B cell (primary cell): ENCODE measurements at regions not wholly inside any gene's neighbourhood (a gene's known extent, or its start where the extent isn't known, plus 50 kb on each side); places are given as distances from the start of the nearest gene placed in this dataset.

Experiments
- ATAC-seq: fragments of 200-7000 bp; cut with Tn5 transposase; one replicate; pipeline ENCODE4 v1.10.0; 2021; ENCODE audit warnings: low read depth, mild to moderate bottlenecking, moderate number of reproducible peaks, moderate library complexity
- CTCF ChIA-PET: fragments of 350-600 bp; sonication (Branson Sonifier 250); formaldehyde crosslinking; loops from one replicate; lab custom pipeline; 2021; ENCODE audit warnings: antibody characterized with exemption, inconsistent platforms; lab: Charles Lee
- POLR2A ChIA-PET: fragments of 350-600 bp; sonication (Branson Sonifier 250); formaldehyde crosslinking; loops from one replicate; lab custom pipeline; 2021; ENCODE audit warnings: antibody characterized with exemption; lab: Charles Lee
- DNase-seq: peaks from one replicate; pipeline ENCODE4 v3.0.0; 2013
- H2AFZ ChIP-seq: 2 replicates; pipeline ENCODE4 v1.6.1; 2012; ENCODE audit warnings: mild to moderate bottlenecking, low read depth, low read length; ENCODE audit not compliant: insufficient read depth, poor library complexity, severe bottlenecking
- H3K27ac ChIP-seq, 2 donors: 1 replicate in 1 of 2; 2 replicates in 1 of 2; pipeline ENCODE4 v1.5.1; 2012 to 2013; ENCODE audit warnings: low read length in 2 of 2, mild to moderate bottlenecking in 2 of 2, moderate library complexity in 1 of 2
- H3K27me3 ChIP-seq, 4 experiments: fragments of 200-600 bp in 1 of 4; sonication (generic) in 1 of 4; replicated peaks in 1 of 4; 1 replicate in 2 of 4; 2 replicates in 2 of 4; pipeline versions ENCODE4 v1.6.1 to v1.7.0; 2013 to 2016; ENCODE audit warnings: low read length in 3 of 4, mild to moderate bottlenecking in 2 of 4, mixed read lengths in 1 of 4, moderate library complexity in 1 of 4; ENCODE audit not compliant: insufficient read depth in 4 of 4, control insufficient read depth in 3 of 4; ENCODE audit errors: control extremely low read depth in 1 of 4
- H3K36me3 ChIP-seq, 2 experiments: replicated peaks in 1 of 2; 1 replicate in 1 of 2; 2 replicates in 1 of 2; pipeline versions ENCODE4 v1.6.1 to v1.7.1; 2013; ENCODE audit warnings: low read length in 1 of 2; ENCODE audit not compliant: insufficient read depth in 2 of 2, control insufficient read depth in 1 of 2; ENCODE audit errors: control extremely low read depth in 1 of 2, extremely low read depth in 1 of 2
- H3K4me1 ChIP-seq, 2 donors: fragments of 200-600 bp in 1 of 2; sonication (generic) in 1 of 2; 1 replicate in 1 of 2; 2 replicates in 1 of 2; pipeline versions ENCODE4 v1.5.1 to v1.6.1; 2013 to 2017; ENCODE audit warnings: low read length in 2 of 2; ENCODE audit not compliant: control insufficient read depth in 2 of 2, insufficient read depth in 2 of 2
- H3K4me2 ChIP-seq: replicated peaks from 2 replicates; pipeline ENCODE3; 2012; ENCODE audit warnings: mild to moderate bottlenecking, low read depth, low read length; ENCODE audit not compliant: poor library complexity, severe bottlenecking
- H3K4me3 ChIP-seq, 5 experiments: fragments of 200-600 bp in 1 of 5; sonication (generic) in 1 of 5; 1 replicate in 3 of 5; 2 replicates in 2 of 5; pipeline versions ENCODE4 v1.5.1 to v1.7.0; 2011 to 2016; ENCODE audit warnings: low read length in 4 of 5, mild to moderate bottlenecking in 4 of 5, low read depth in 2 of 5, control low read depth in 1 of 5, moderate library complexity in 1 of 5; ENCODE audit not compliant: insufficient read depth in 1 of 5; ENCODE audit errors: control extremely low read depth in 1 of 5, extremely low read depth in 1 of 5
- H3K79me2 ChIP-seq: fragments of 200-600 bp; sonication (generic); one replicate; pipeline ENCODE4 v1.6.0; 2016; ENCODE audit warnings: low read length; ENCODE audit not compliant: control insufficient read depth, insufficient read depth
- H3K9ac ChIP-seq: fragments of 200-600 bp; sonication (generic); 2 replicates; pipeline ENCODE4 v1.6.1; 2017; ENCODE audit warnings: mild to moderate bottlenecking, low read length, moderate library complexity
- H3K9me3 ChIP-seq, 3 donors: one replicate each; pipeline versions ENCODE4 v1.6.1 to v1.7.1; 2013; ENCODE audit warnings: low read length in 2 of 3; ENCODE audit not compliant: control insufficient read depth in 2 of 3, insufficient read depth in 1 of 3; ENCODE audit errors: control extremely low read depth in 1 of 3
- H4K20me1 ChIP-seq: 2 replicates; pipeline ENCODE4 v1.6.0; 2012; ENCODE audit warnings: mild to moderate bottlenecking, low read length; ENCODE audit not compliant: insufficient read depth, control insufficient read depth, poor library complexity, severe bottlenecking
- H3K27ac Mint-ChIP-seq: one replicate; pipeline ENCODE4 v1.8.0; 2021; ENCODE audit warnings: mixed read lengths
- H3K27me3 Mint-ChIP-seq: one replicate; pipeline ENCODE4 v1.8.0; 2021; ENCODE audit warnings: mixed read lengths
- H3K4me1 Mint-ChIP-seq: one replicate; pipeline ENCODE4 v1.8.0; 2021; ENCODE audit warnings: mixed read lengths
- H3K4me3 Mint-ChIP-seq: one replicate; pipeline ENCODE4 v1.8.0; 2021; ENCODE audit warnings: mixed read lengths
- H3K9me3 Mint-ChIP-seq: one replicate; pipeline ENCODE4 v1.8.0; 2022; ENCODE audit warnings: mixed read lengths; ENCODE audit not compliant: insufficient read depth
- CTCF ChIP-seq: fragments of 200-600 bp; IDR thresholded peaks from one replicate; pipeline ENCODE4 v1.8.0; 2022; ENCODE audit warnings: antibody characterized with exemption, mild to moderate bottlenecking
- EZH2 ChIP-seq: IDR thresholded peaks from 2 replicates; pipeline ENCODE4 v1.6.1; 2012; ENCODE audit warnings: borderline replicate concordance, low read depth, mild to moderate bottlenecking, moderate library complexity, low read length; ENCODE audit not compliant: insufficient read depth, poor library complexity, severe bottlenecking
- WGBS: methylation state at CpG from one replicate; pipeline ENCODE4 v1.1.5; 2013; ENCODE audit warnings: missing lambda C conversion rate; ENCODE audit not compliant: insufficient coverage; 5-methylcytosine and 5-hydroxymethylcytosine counted together
- intact Hi-C: fragments of 100-400 bp; cut with micrococcal nuclease; formaldehyde crosslinking; loops from one replicate; pipeline ENCODE4 v1.10.0; 2022

GRCh38 chr2:225103737-225104141, 61.5 kb upstream of the DOCK10 start:
- TF ChIP-seq EZH2 (no peak), CTCF (no peak)
- Mint-ChIP-seq H3K4me1 (no peaks in the 10 kb centered on the region), H3K4me3 (no peak overlapping the region), H3K9me3 (no peaks in the 10 kb centered on the region), H3K27me3 (peaks cover 24% of the 10 kb centered on the region), H3K27ac (no peak overlapping the region)
- intact Hi-C loops = no loop called here
- H3K9ac ChIP-seq = no peak overlapping the region
- no peaks in the 10 kb centered on the region for H3K9me3 ChIP-seq
- ChIA-PET POLR2A (no interaction called here), CTCF (interaction anchor here (1.1 kb wide), 1 partner anchor 19 kb away, joined by 4 read pairs; no protein-coding TSS in a partner anchor)
- 100% methylated on average over 1 of the region's 2 CpGs for WGBS
- peaks cover 0 to 4% (median 0%) of the 10 kb centered on the region in 4 experiments for H3K27me3 ChIP-seq
- H3K4me3 ChIP-seq = no peak overlapping the region
- H3K4me2 ChIP-seq = no peak overlapping the region
- H2AFZ ChIP-seq = no peak overlapping the region
- H4K20me1 ChIP-seq = no peaks in the 10 kb centered on the region
- DNase-seq (no peak), ATAC-seq (no peak)
- no peaks in the 10 kb centered on the region for H3K36me3 ChIP-seq
- no peaks in the 10 kb centered on the region for H3K4me1 ChIP-seq
- H3K79me2 ChIP-seq = no peaks in the 10 kb centered on the region
- no peak overlapping the region for H3K27ac ChIP-seq

- Mint-ChIP-seq H3K4me3 (no peak overlapping the region), H3K9me3 (peaks cover 5% of the 10 kb centered on the region), H3K27ac (no peak overlapping the region), H3K27me3 (peaks cover 23% of the 10 kb centered on the region), H3K4me1 (no peaks in the 10 kb centered on the region)
- WGBS = 86% methylated on average over 1 of the region's 1 CpG
- intact Hi-C loops = no loop called here
- Histone ChIP-seq H3K4me2 (no peak overlapping the region), H3K4me3 (no peak overlapping the region), H3K9me3 (no peaks in the 10 kb centered on the region), H3K27ac (no peak overlapping the region), H3K27me3 (peaks cover 0 to 4% (median 0%) of the 10 kb centered on the region in 4 experiments), H3K79me2 (no peaks in the 10 kb centered on the region), H3K36me3 (no peaks in the 10 kb centered on the region), H3K9ac (no peak overlapping the region), H4K20me1 (no peaks in the 10 kb centered on the region), H2AFZ (no peak overlapping the region), H3K4me1 (no peaks in the 10 kb centered on the region)
- TF ChIP-seq CTCF (no peak), EZH2 (no peak)
- DNase-seq (no peak), ATAC-seq (no peak)
- ChIA-PET CTCF (no interaction called here), POLR2A (no interaction called here)
These were observed 58.6 kb upstream of the DOCK10 start for GRCh38 chr2:225100856-225101294.
